K562 (cell line): ENCODE measurements at regions not wholly inside any gene's neighbourhood (a gene's known extent, or its start where the extent isn't known, plus 50 kb on each side); places are given as distances from the start of the nearest gene placed in this dataset.

ENCODE experiments used
- ATAC-seq: fragments of 200-7000 bp; cut with Tn5 transposase; 3 replicates; pipeline ENCODE4 v1.9.1; 2020; ENCODE audit warnings: moderate library complexity
- BruUV-seq: library from RNA; stranded (reverse); fragments of 400-500 nt; replicated peaks from 2 replicates; lab custom pipeline; 2021; lab: Mats Ljungman, UMichigan
- CTCF ChIA-PET: fragments of 300-600 bp; formaldehyde crosslinking; extraction: SDS; loops from one replicate; lab custom pipeline; 2021; ENCODE audit warnings: low intra/inter-chr PET ratio; lab: Yijun Ruan, JAX
- POLR2A ChIA-PET: fragments of 300-600, 350-650 bp; sonication (Branson Sonifier 250); formaldehyde crosslinking; extraction: SDS; loops from one replicate; lab custom pipeline; 2021; ENCODE audit warnings: antibody characterized with exemption, inconsistent platforms; lab: Yijun Ruan, JAX
- DNase-seq, 4 experiments: peaks; one replicate each; pipeline versions ENCODE4 v3.0.0 to v3.0.0-alpha.2; 2011 to 2018; ENCODE audit warnings: low spot score in 3 of 4, mixed read lengths in 3 of 4; ENCODE audit errors: extremely low read depth in 1 of 4
- FAIRE-seq: peaks from 2 replicates; lab custom pipeline; 2011; peaks lifted over from hg19 to GRCh38; lab: Jason Lieb, UNC
- H2AFZ ChIP-seq: 2 replicates; pipeline ENCODE4 v1.6.0; 2011; ENCODE audit warnings: low read depth, low read length, control low read depth, inconsistent platforms
- H3K27ac ChIP-seq: fragments of 200-600 bp; 3 replicates; pipeline ENCODE4 v1.8.0; 2011; ENCODE audit warnings: low read depth, mild to moderate bottlenecking, control low read depth, inconsistent platforms, low read length, moderate library complexity, mixed read lengths; ENCODE audit errors: extremely low read depth
- H3K27me3 ChIP-seq, 2 experiments: fragments of 300-600 bp in 1 of 2; 2 replicates in 1 of 2; 3 replicates in 1 of 2; pipeline versions ENCODE4 v1.6.0 to v1.8.0; 2011; ENCODE audit warnings: inconsistent platforms in 2 of 2, low read length in 2 of 2, mild to moderate bottlenecking in 1 of 2, mixed read lengths in 1 of 2, moderate library complexity in 1 of 2; ENCODE audit not compliant: control insufficient read depth in 2 of 2, insufficient read depth in 2 of 2
- H3K36me3 ChIP-seq: fragments of 300-600 bp; 3 replicates; pipeline ENCODE4 v1.8.0; 2011; ENCODE audit warnings: mild to moderate bottlenecking, low read length, inconsistent platforms; ENCODE audit not compliant: control insufficient read depth, insufficient read depth
- H3K4me1 ChIP-seq, 2 experiments: fragments of 200-600 bp in 1 of 2; replicated peaks in 1 of 2; 2 replicates in 1 of 2; 3 replicates in 1 of 2; pipeline versions ENCODE4 v1.5.1 to v1.8.0; 2011; ENCODE audit warnings: inconsistent platforms in 2 of 2, low read length in 2 of 2, mild to moderate bottlenecking in 1 of 2, mixed read lengths in 1 of 2, moderate library complexity in 1 of 2; ENCODE audit not compliant: control insufficient read depth in 2 of 2, insufficient read depth in 2 of 2
- H3K4me2 ChIP-seq: 2 replicates; pipeline ENCODE4 v1.6.1; 2011; ENCODE audit warnings: low read length, control low read depth, inconsistent platforms, mixed read lengths; ENCODE audit not compliant: insufficient read depth
- H3K4me3 ChIP-seq: fragments of 200-600 bp; sonication (generic), shearing (Covaris generic); 2 replicates; pipeline ENCODE4 v1.5.1; 2016; ENCODE audit warnings: control low read depth, inconsistent platforms
- H3K79me2 ChIP-seq: fragments of 200-600 bp; 3 replicates; pipeline ENCODE4 v1.8.0; 2011; ENCODE audit warnings: low read length, inconsistent platforms; ENCODE audit not compliant: control insufficient read depth, insufficient read depth
- H3K9ac ChIP-seq, 2 experiments: 2 replicates each; pipeline versions ENCODE4 v1.6.0 to v1.6.1; 2011; ENCODE audit warnings: low read depth in 2 of 2, low read length in 2 of 2, control low read depth in 1 of 2, inconsistent platforms in 1 of 2, mild to moderate bottlenecking in 1 of 2, mixed read lengths in 1 of 2; ENCODE audit not compliant: insufficient read depth in 1 of 2
- H3K9me1 ChIP-seq: one replicate; pipeline ENCODE4 v1.6.0; 2011; ENCODE audit warnings: inconsistent platforms, mild to moderate bottlenecking, low read length, moderate library complexity; ENCODE audit not compliant: control insufficient read depth, insufficient read depth
- H3K9me3 ChIP-seq: replicated peaks from 2 replicates; pipeline ENCODE4 v1.5.1; 2011; ENCODE audit warnings: low read depth, low read length, inconsistent platforms; ENCODE audit not compliant: control insufficient read depth, insufficient read depth
- H4K20me1 ChIP-seq: replicated peaks from 2 replicates; pipeline ENCODE4 v1.6.1; 2011; ENCODE audit warnings: low read length, inconsistent platforms, mixed read lengths; ENCODE audit not compliant: control insufficient read depth, insufficient read depth
- CBX5 ChIP-seq: IDR thresholded peaks from 2 replicates; pipeline ENCODE4 v1.6.1; 2014; ENCODE audit warnings: low read depth, borderline replicate concordance
- CHD1 ChIP-seq: fragments of 200-600 bp; sonication (generic); IDR thresholded peaks from one replicate; pipeline ENCODE4 v1.6.1; 2012; ENCODE audit warnings: mild to moderate bottlenecking, moderate library complexity, low read length, inconsistent platforms
- GATA2 ChIP-seq: sonication (generic); formaldehyde crosslinking; IDR thresholded peaks from 2 replicates; pipeline ENCODE4 v1.4.0; 2020; ENCODE audit warnings: mild to moderate bottlenecking, missing genetic modification reagents
- KDM5B ChIP-seq: fragments of 200-600 bp; sonication (generic); IDR thresholded peaks from 2 replicates; pipeline ENCODE4 v1.6.1; 2012; ENCODE audit warnings: low read depth, mild to moderate bottlenecking, moderate library complexity, low read length, control low read depth, inconsistent platforms; ENCODE audit not compliant: insufficient replicate concordance
- RBM22 ChIP-seq: fragments of 200-400 bp; formaldehyde crosslinking; IDR thresholded peaks from 2 replicates; pipeline ENCODE4 v1.6.1; 2018; ENCODE audit warnings: low read length, low read depth; ENCODE audit not compliant: poor library complexity, severe bottlenecking
- SRF ChIP-seq, 2 experiments: fragments of 250-450, 450-650 bp in 1 of 2; sonication (Bioruptor Pico) in 1 of 2; sonication (generic) in 1 of 2; formaldehyde crosslinking; IDR thresholded peaks; 2 replicates each; pipeline versions ENCODE4 v1.5.0 to v1.5.1; 2020 to 2022; ENCODE audit warnings: mild to moderate bottlenecking in 1 of 2, missing genetic modification reagents in 1 of 2
- YBX1 ChIP-seq: fragments of 450-650 bp; IDR thresholded peaks from 2 replicates; pipeline ENCODE4 v1.7.1; 2016; ENCODE audit warnings: mild to moderate bottlenecking
- ZNF165 ChIP-seq: fragments of 250-450 bp; sonication (Bioruptor Pico); IDR thresholded peaks from 2 replicates; pipeline ENCODE4 v1.4.0; 2020; ENCODE audit warnings: borderline replicate concordance
- WGBS: fragments of 100-300 bp; shearing (Covaris generic); methylation state at CpG from one replicate; pipeline ENCODE4 v1.1.6; 2016; ENCODE audit warnings: low coverage, mixed read lengths; ENCODE audit not compliant: insufficient coverage; ENCODE audit errors: missing lambda C conversion rate; 5-methylcytosine and 5-hydroxymethylcytosine counted together
- in situ Hi-C: fragments of 300-500 bp; cut with MboI; formaldehyde crosslinking; loops from 4 replicates; pipeline ENCODE4 v1.15.0; 2018; ENCODE audit warnings: inconsistent platforms, mixed read lengths
- intact Hi-C: fragments of 100-400 bp; cut with micrococcal nuclease; formaldehyde crosslinking; loops from 2 replicates; pipeline ENCODE4 v1.14.2; 2022
- TF ChIP-seq, protein P1 (sequence below): fragments of 450-650 bp; IDR thresholded peaks from 2 replicates; pipeline ENCODE4 v1.6.1; 2017; ENCODE audit warnings: antibody characterized with exemption
- TF ChIP-seq, protein P2 (sequence below): IDR thresholded peaks from 3 replicates; pipeline ENCODE4 v1.6.1; 2011; ENCODE audit warnings: borderline replicate concordance, mild to moderate bottlenecking, moderate library complexity; ENCODE audit not compliant: insufficient read length; ENCODE audit errors: extremely low read depth
- TF ChIP-seq, protein P3 (sequence below): sonication (generic); formaldehyde crosslinking; IDR thresholded peaks from 2 replicates; pipeline ENCODE4 v1.8.1; 2023; ENCODE audit warnings: mild to moderate bottlenecking, missing genetic modification reagents
- TF ChIP-seq, protein P4 (sequence below), 2 experiments: IDR thresholded peaks; 2 replicates each; pipeline ENCODE4 v1.6.1; 2012; ENCODE audit warnings: improper control_type of control experiment in 2 of 2, low read depth in 2 of 2, low read length in 2 of 2, borderline replicate concordance in 1 of 2

DNA sequence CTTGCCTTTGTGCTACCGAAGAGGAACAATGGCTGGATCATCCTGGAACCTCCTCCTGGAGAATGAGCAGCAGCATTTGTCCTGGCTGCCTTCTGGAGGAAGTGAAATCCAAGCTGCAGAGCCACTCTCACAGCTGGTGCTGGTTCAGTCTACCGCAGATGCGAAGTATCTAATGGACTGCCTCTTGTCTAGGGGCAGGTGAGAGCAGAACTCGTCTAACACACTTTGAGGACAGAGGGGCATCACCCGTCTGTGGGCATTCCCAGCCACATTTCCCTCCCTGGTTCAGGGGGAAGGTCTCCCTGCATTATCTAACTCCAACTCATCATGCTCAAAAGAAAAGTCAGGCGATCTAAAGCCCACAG is 338.2 kb upstream of the GATB start:
- H3K27me3 ChIP-seq, result peaks cover 2 to 60% of the 10 kb centered on the region in 2 experiments; a peak in 4 of 5 replicates
- H3K4me3 ChIP-seq, result no peak overlapping the region
- in situ Hi-C loops (no loop called here), intact Hi-C loops (no loop called here)
- no peaks in the 10 kb centered on the region for H3K79me2 ChIP-seq
- ChIA-PET CTCF (no interaction called here), POLR2A (no interaction called here)
- DNase-seq (no peak), FAIRE-seq (no peak), ATAC-seq (no peak)
- no peaks in the 10 kb centered on the region for H3K36me3 ChIP-seq
- 3% methylated on average over 5 of the region's 6 CpGs for WGBS
- H3K9me1 ChIP-seq, result no peaks in the 10 kb centered on the region
- H3K9me3 ChIP-seq, result no peaks in the 10 kb centered on the region
- no TSS peak for BruUV-seq
- no peak overlapping the region for H3K27ac ChIP-seq
- no peak overlapping the region for H3K4me2 ChIP-seq
- no peaks in the 10 kb centered on the region; the same call in 1 of the 2 replicates for H4K20me1 ChIP-seq
- H3K9ac ChIP-seq, result no peak overlapping the region
- no peaks in the 10 kb centered on the region for H3K4me1 ChIP-seq
- no peak overlapping the region for H2AFZ ChIP-seq
- TF ChIP-seq, protein P1, sequence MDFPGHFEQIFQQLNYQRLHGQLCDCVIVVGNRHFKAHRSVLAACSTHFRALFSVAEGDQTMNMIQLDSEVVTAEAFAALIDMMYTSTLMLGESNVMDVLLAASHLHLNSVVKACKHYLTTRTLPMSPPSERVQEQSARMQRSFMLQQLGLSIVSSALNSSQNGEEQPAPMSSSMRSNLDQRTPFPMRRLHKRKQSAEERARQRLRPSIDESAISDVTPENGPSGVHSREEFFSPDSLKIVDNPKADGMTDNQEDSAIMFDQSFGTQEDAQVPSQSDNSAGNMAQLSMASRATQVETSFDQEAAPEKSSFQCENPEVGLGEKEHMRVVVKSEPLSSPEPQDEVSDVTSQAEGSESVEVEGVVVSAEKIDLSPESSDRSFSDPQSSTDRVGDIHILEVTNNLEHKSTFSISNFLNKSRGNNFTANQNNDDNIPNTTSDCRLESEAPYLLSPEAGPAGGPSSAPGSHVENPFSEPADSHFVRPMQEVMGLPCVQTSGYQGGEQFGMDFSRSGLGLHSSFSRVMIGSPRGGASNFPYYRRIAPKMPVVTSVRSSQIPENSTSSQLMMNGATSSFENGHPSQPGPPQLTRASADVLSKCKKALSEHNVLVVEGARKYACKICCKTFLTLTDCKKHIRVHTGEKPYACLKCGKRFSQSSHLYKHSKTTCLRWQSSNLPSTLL, result no peak
- TF ChIP-seq YBX1, result no peak
- TF ChIP-seq ZNF165 (CRISPR knock-in tag), result no peak
- no peak for TF ChIP-seq CBX5
- TF ChIP-seq RBM22, result no peak
- TF ChIP-seq, protein P2, sequence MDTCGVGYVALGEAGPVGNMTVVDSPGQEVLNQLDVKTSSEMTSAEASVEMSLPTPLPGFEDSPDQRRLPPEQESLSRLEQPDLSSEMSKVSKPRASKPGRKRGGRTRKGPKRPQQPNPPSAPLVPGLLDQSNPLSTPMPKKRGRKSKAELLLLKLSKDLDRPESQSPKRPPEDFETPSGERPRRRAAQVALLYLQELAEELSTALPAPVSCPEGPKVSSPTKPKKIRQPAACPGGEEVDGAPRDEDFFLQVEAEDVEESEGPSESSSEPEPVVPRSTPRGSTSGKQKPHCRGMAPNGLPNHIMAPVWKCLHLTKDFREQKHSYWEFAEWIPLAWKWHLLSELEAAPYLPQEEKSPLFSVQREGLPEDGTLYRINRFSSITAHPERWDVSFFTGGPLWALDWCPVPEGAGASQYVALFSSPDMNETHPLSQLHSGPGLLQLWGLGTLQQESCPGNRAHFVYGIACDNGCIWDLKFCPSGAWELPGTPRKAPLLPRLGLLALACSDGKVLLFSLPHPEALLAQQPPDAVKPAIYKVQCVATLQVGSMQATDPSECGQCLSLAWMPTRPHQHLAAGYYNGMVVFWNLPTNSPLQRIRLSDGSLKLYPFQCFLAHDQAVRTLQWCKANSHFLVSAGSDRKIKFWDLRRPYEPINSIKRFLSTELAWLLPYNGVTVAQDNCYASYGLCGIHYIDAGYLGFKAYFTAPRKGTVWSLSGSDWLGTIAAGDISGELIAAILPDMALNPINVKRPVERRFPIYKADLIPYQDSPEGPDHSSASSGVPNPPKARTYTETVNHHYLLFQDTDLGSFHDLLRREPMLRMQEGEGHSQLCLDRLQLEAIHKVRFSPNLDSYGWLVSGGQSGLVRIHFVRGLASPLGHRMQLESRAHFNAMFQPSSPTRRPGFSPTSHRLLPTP, result no peak
- TF ChIP-seq SRF (CRISPR knock-in tag; IDR thresholded peaks at IDR 0.05), result no peak
- TF ChIP-seq, protein P3, sequence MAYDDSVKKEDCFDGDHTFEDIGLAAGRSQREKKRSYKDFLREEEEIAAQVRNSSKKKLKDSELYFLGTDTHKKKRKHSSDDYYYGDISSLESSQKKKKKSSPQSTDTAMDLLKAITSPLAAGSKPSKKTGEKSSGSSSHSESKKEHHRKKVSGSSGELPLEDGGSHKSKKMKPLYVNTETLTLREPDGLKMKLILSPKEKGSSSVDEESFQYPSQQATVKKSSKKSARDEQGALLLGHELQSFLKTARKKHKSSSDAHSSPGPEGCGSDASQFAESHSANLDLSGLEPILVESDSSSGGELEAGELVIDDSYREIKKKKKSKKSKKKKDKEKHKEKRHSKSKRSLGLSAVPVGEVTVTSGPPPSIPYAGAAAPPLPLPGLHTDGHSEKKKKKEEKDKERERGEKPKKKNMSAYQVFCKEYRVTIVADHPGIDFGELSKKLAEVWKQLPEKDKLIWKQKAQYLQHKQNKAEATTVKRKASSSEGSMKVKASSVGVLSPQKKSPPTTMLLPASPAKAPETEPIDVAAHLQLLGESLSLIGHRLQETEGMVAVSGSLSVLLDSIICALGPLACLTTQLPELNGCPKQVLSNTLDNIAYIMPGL (CRISPR knock-in tag), result no peak
- no peak for TF ChIP-seq GATA2 (CRISPR knock-in tag)
- TF ChIP-seq, protein P4, sequence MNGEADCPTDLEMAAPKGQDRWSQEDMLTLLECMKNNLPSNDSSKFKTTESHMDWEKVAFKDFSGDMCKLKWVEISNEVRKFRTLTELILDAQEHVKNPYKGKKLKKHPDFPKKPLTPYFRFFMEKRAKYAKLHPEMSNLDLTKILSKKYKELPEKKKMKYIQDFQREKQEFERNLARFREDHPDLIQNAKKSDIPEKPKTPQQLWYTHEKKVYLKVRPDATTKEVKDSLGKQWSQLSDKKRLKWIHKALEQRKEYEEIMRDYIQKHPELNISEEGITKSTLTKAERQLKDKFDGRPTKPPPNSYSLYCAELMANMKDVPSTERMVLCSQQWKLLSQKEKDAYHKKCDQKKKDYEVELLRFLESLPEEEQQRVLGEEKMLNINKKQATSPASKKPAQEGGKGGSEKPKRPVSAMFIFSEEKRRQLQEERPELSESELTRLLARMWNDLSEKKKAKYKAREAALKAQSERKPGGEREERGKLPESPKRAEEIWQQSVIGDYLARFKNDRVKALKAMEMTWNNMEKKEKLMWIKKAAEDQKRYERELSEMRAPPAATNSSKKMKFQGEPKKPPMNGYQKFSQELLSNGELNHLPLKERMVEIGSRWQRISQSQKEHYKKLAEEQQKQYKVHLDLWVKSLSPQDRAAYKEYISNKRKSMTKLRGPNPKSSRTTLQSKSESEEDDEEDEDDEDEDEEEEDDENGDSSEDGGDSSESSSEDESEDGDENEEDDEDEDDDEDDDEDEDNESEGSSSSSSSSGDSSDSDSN (IDR thresholded peaks at IDR 0.05; ENCODE audit: borderline replicate concordance in 1 of 2, low read depth in 2 of 2, low read length in 2 of 2), result no peak
- TF ChIP-seq CHD1, result no peak
- no peak for TF ChIP-seq KDM5B
